Choroid plexus epithelial cell (primary cell): ENCODE measurements at regions not wholly inside any gene's neighbourhood (a gene's known extent, or its start where the extent isn't known, plus 50 kb on each side); places are given as distances from the start of the nearest gene placed in this dataset.
"Not testable (repeated sequence)": the region's sequence is repeated elsewhere in the genome, so short reads cannot be mapped to it uniquely, and the experiment has no call there.

Experiments used
- DNase-seq: peaks from one replicate; pipeline ENCODE4 v3.0.0-alpha.2; 2010; ENCODE audit warnings: low read depth
- H3K4me3 ChIP-seq: 2 replicates; pipeline ENCODE4 v1.5.1; 2011; ENCODE audit warnings: low read depth, mild to moderate bottlenecking, control low read depth, low read length, moderate library complexity
- CTCF ChIP-seq: conservative IDR thresholded peaks from 2 replicates; pipeline ENCODE4 v1.5.1; 2011; ENCODE audit warnings: low read depth, mild to moderate bottlenecking, control low read depth, inconsistent platforms, low read length, moderate library complexity

- H3K4me3 ChIP-seq, result no peak overlapping the region
- TF ChIP-seq CTCF, result no peak
- DNase-seq, result no peak
These were observed 372.1 kb downstream of the TLE1 start for GRCh38 chr9:81317223-81317622.

GRCh38 chr9:81314490-81314889 is 374.9 kb downstream of the TLE1 start:
- DNase-seq, result no peak
- H3K4me3 ChIP-seq, result no peak overlapping the region
- TF ChIP-seq CTCF, result no peak

GRCh38 chr9:81313877-81314276 is 375.5 kb downstream of the TLE1 start:
- DNase-seq, result no peak
- no peak for TF ChIP-seq CTCF
- H3K4me3 ChIP-seq, result no peak overlapping the region

- TF ChIP-seq CTCF, result no peak
- no peak for DNase-seq
These were observed 377.0 kb downstream of the TLE1 start for GRCh38 chr9:81312346-81312745.

GRCh38 chr9:81308404-81308803 is 380.9 kb downstream of the TLE1 start:
- no peak for TF ChIP-seq CTCF
- no peak for DNase-seq
- H3K4me3 ChIP-seq, result no peak overlapping the region

More at GRCh38 chr9:81312346-81312745, 377.0 kb downstream of the TLE1 start:
- no peak overlapping the region for H3K4me3 ChIP-seq

- DNase-seq, result not testable (repeated sequence)
These were observed 381.6 kb downstream of the TLE1 start for GRCh38 chr9:81307791-81308190.

GRCh38 chr9:81305561-81306182 is 383.7 kb downstream of the TLE1 start:
- no peak overlapping the region for H3K4me3 ChIP-seq
- TF ChIP-seq CTCF, result no peak
- peak; percentile 17 for DNase-seq

More at GRCh38 chr9:81307791-81308190, 381.6 kb downstream of the TLE1 start:
- H3K4me3 ChIP-seq, result not testable (repeated sequence)
